Vagina (tissue), 2 donors: ENCODE measurements at regions not wholly inside any gene's neighbourhood (a gene's known extent, or its start where the extent isn't known, plus 50 kb on each side); places are given as distances from the start of the nearest gene placed in this dataset.

Experiments
- CTCF ChIP-seq, 3 experiments: fragments of 450-650 bp in 2 of 3; fragments of 200-600 bp in 1 of 3; sonication (generic) in 1 of 3; IDR thresholded peaks; one replicate each; pipeline ENCODE4 v1.5.1; 2017 to 2019; ENCODE audit warnings: antibody characterized with exemption in 3 of 3, mild to moderate bottlenecking in 2 of 3, moderate library complexity in 2 of 3
- POLR2A ChIP-seq, 2 donors: fragments of 450-650 bp; IDR thresholded peaks; one replicate each; pipeline ENCODE4 v1.6.1; 2017; ENCODE audit warnings: antibody characterized with exemption in 2 of 2, mild to moderate bottlenecking in 2 of 2, moderate library complexity in 2 of 2

GRCh38 chr2:17996978-17997377, 118.5 kb downstream of the KCNS3 start:
- TF ChIP-seq CTCF (IDR thresholded peaks at IDR 0.05) (no peak), POLR2A (IDR thresholded peaks at IDR 0.05) (no peak)
